Naive thymus-derived CD4-positive, alpha-beta T cell (primary cell): ENCODE measurements at regions not wholly inside any gene's neighbourhood (a gene's known extent, or its start where the extent isn't known, plus 50 kb on each side); places are given as distances from the start of the nearest gene placed in this dataset.

Experiments used
- ATAC-seq: fragments of 150-1000 bp; cut with Tn5 transposase; 2 replicates; pipeline ENCODE4 v1.10.0; 2021; ENCODE audit warnings: mild to moderate bottlenecking, moderate library complexity
- CTCF ChIA-PET: fragments of 350-600 bp; sonication (Branson Sonifier 250); formaldehyde crosslinking; loops from one replicate; lab custom pipeline; 2021; ENCODE audit warnings: antibody characterized with exemption; lab: Charles Lee
- POLR2A ChIA-PET: fragments of 350-600 bp; sonication (Branson Sonifier 250); formaldehyde crosslinking; loops from one replicate; lab custom pipeline; 2021; ENCODE audit warnings: antibody characterized with exemption, inconsistent platforms; lab: Charles Lee
- DNase-seq, 9 donors: peaks; one replicate each; pipeline versions ENCODE4 v3.0.0 to v3.0.0-alpha.2; 2020 to 2022; ENCODE audit warnings: mixed read lengths in 1 of 9
- H3K27ac ChIP-seq: one replicate; pipeline ENCODE4 v1.7.0; 2013; ENCODE audit warnings: mild to moderate bottlenecking, low read depth, low read length, moderate library complexity
- H3K27me3 ChIP-seq, 2 donors: one replicate each; pipeline ENCODE4 v1.7.0; 2013; ENCODE audit warnings: low read length in 2 of 2, mild to moderate bottlenecking in 2 of 2, moderate library complexity in 2 of 2; ENCODE audit not compliant: control insufficient read depth in 2 of 2, insufficient read depth in 2 of 2
- H3K36me3 ChIP-seq, 3 experiments: 1 replicate in 2 of 3; 2 replicates in 1 of 3; pipeline ENCODE4 v1.7.0; 2013; ENCODE audit warnings: low read length in 3 of 3, mild to moderate bottlenecking in 3 of 3, moderate library complexity in 1 of 3; ENCODE audit not compliant: insufficient read depth in 3 of 3, control insufficient read depth in 2 of 3
- H3K4me1 ChIP-seq, 2 donors: one replicate each; pipeline ENCODE4 v1.7.0; 2013; ENCODE audit warnings: low read length in 2 of 2, mild to moderate bottlenecking in 2 of 2, moderate library complexity in 1 of 2; ENCODE audit not compliant: control insufficient read depth in 2 of 2, insufficient read depth in 2 of 2
- H3K4me3 ChIP-seq: 2 replicates; pipeline ENCODE4 v1.7.0; 2013; ENCODE audit warnings: mild to moderate bottlenecking, low read length
- H3K9me3 ChIP-seq, 3 experiments: 1 replicate in 2 of 3; 2 replicates in 1 of 3; pipeline ENCODE4 v1.7.0; 2013; ENCODE audit warnings: low read length in 3 of 3; ENCODE audit not compliant: control insufficient read depth in 2 of 3
- H3K27ac Mint-ChIP-seq, 9 donors: one replicate each; pipeline ENCODE4 v1.8.0; 2020 to 2022; ENCODE audit warnings: mixed read lengths in 9 of 9, mild to moderate bottlenecking in 8 of 9, moderate library complexity in 5 of 9, inconsistent platforms in 2 of 9
- H3K27me3 Mint-ChIP-seq, 5 donors: one replicate each; pipeline ENCODE4 v1.8.0; 2021 to 2022; ENCODE audit warnings: mixed read lengths in 5 of 5, mild to moderate bottlenecking in 1 of 5
- H3K36me3 Mint-ChIP-seq, 5 donors: one replicate each; pipeline ENCODE4 v1.8.0; 2020 to 2022; ENCODE audit warnings: mixed read lengths in 5 of 5, mild to moderate bottlenecking in 3 of 5, inconsistent platforms in 1 of 5
- H3K4me1 Mint-ChIP-seq, 7 donors: one replicate each; pipeline ENCODE4 v1.8.0; 2020 to 2022; ENCODE audit warnings: mixed read lengths in 7 of 7, mild to moderate bottlenecking in 3 of 7, inconsistent platforms in 1 of 7
- H3K4me3 Mint-ChIP-seq, 10 donors: one replicate each; pipeline ENCODE4 v1.8.0; 2020 to 2022; ENCODE audit warnings: mild to moderate bottlenecking in 10 of 10, mixed read lengths in 10 of 10, moderate library complexity in 6 of 10, inconsistent platforms in 2 of 10
- H3K9me3 Mint-ChIP-seq, 11 donors: one replicate each; pipeline ENCODE4 v1.8.0; 2020 to 2022; ENCODE audit warnings: mixed read lengths in 11 of 11, mild to moderate bottlenecking in 4 of 11, inconsistent platforms in 1 of 11, moderate library complexity in 1 of 11
- intact Hi-C, 2 donors: fragments of 100-400 bp; cut with micrococcal nuclease; formaldehyde crosslinking; loops; one replicate each; pipeline ENCODE4 v1.15.1; 2023

DNA sequence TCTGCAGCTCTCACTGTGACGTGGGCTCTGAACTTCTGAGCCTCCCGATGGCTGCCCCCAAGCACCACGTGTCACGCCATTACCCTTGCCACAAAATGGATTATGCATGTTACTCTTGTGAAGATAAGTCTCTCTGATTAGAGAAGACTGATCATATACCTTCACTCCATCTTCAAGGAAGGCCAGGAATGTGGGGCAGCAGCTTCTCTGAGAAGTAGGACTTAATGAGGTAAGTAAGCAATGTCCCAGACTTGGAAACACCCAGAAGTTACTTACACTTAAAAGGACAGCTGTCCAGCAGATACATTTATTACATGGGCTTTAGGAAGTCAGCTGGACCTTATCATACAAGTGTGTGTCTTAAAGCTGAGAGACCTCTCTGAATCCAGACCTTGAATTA lies 155.0 kb downstream of the FGF1 start:
- ATAC-seq (no peak), DNase-seq (no peak)
- H3K36me3 Mint-ChIP-seq: peaks cover 0 to 7% (median 3%) of the 10 kb centered on the region in 5 donors
- Histone ChIP-seq H3K36me3 (no peaks in the 10 kb centered on the region), H3K27me3 (no peaks in the 10 kb centered on the region), H3K9me3 (peaks cover 0 to 5% (median 0%) of the 10 kb centered on the region in 3 experiments), H3K4me3 (no peak overlapping the region), H3K4me1 (no peaks in the 10 kb centered on the region), H3K27ac (no peak overlapping the region)
- POLR2A ChIA-PET: no interaction called here
- no peaks in the 10 kb centered on the region for H3K27me3 Mint-ChIP-seq
- CTCF ChIA-PET: no interaction called here
- no peak overlapping the region for H3K27ac Mint-ChIP-seq
- H3K4me3 Mint-ChIP-seq: no peak overlapping the region
- intact Hi-C loops: no loop called here
- peaks cover 0 to 20% (median 8%) of the 10 kb centered on the region in 11 donors for H3K9me3 Mint-ChIP-seq
- peaks cover 0 to 8% (median 4%) of the 10 kb centered on the region in 7 donors for H3K4me1 Mint-ChIP-seq

DNA sequence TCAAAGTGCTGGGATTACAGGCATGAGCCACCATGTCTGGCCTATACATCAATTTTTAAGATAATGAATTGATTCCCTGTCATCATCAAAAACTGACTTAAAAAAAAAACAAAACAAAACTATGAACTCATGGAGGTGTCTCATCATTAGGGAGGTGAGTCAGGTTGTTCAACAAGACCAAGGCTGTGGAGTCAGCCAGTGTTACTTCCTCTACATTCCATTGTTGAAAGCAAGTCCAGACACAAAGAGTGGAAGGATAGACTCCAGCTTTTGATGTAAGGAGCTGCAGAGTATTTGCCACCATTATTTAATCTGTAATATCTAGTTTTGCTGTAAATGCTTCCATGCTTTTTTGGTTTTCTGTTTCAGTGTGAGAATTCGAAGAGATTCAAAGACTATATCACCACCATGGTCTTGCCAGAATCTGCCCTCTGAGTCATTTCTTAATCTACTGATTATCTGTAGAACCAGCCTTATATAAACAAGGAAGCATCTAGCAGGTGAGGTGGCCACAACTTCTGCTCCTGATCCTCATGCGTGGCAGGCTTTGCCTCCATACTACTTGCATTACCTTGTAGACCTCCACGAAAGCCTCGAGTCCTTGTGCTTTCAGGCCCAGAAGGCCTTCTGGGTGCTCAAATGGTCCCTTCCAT lies 156.1 kb downstream of the FGF1 start:
- H3K4me3 Mint-ChIP-seq: no peak overlapping the region
- H3K36me3 Mint-ChIP-seq: peaks cover 0 to 4% (median 2%) of the 10 kb centered on the region in 5 donors
- no peak overlapping the region for H3K27ac ChIP-seq
- H3K27me3 Mint-ChIP-seq: no peaks in the 10 kb centered on the region
- peaks cover 0 to 8% (median 4%) of the 10 kb centered on the region in 7 donors for H3K4me1 Mint-ChIP-seq
- no peaks in the 10 kb centered on the region for H3K4me1 ChIP-seq
- peaks cover 0 to 5% (median 0%) of the 10 kb centered on the region in 3 experiments for H3K9me3 ChIP-seq
- no peaks in the 10 kb centered on the region for H3K36me3 ChIP-seq
- peaks cover 0 to 12% (median 5%) of the 10 kb centered on the region in 11 donors for H3K9me3 Mint-ChIP-seq
- ATAC-seq (no peak), DNase-seq (no peak)
- POLR2A ChIA-PET: no interaction called here
- intact Hi-C loops: no loop called here
- no peaks in the 10 kb centered on the region for H3K27me3 ChIP-seq
- CTCF ChIA-PET: no interaction called here
- H3K4me3 ChIP-seq: no peak overlapping the region
- no peak overlapping the region for H3K27ac Mint-ChIP-seq

DNA sequence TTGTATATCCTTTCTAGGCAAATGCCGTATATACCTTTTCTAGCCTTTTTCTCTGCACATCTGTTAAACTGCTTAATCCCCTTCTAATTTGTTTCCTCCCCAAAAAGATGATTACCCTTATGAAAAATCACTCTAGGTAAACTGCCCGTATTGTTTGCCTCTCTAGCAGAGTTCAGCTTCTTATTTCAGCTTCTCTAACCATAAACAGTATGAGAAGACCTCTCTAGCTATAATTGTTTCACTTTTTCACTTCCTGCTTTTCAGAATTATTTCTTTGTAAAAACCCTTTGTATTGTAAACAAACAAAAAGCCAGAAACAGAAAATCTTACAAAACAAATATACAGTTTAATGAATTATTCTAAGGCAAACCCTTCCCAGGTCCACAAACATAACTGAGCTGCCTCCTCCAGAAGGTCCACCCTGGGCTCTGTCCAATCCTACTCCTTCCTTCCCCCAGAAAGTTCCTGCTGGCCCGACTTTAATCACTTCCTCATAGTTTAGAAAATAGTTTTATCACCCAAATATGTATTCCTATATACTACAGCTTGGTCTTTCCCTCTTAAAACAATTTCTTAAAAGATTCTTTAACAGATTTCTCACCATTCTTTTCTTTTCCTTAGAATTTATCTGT lies 158.1 kb downstream of the FGF1 start:
- peaks cover 0 to 8% (median 0%) of the 10 kb centered on the region in 5 donors for H3K36me3 Mint-ChIP-seq
- Histone ChIP-seq H3K27ac (no peak overlapping the region), H3K4me1 (no peaks in the 10 kb centered on the region), H3K27me3 (no peaks in the 10 kb centered on the region), H3K4me3 (no peak overlapping the region), H3K36me3 (no peaks in the 10 kb centered on the region), H3K9me3 (no peaks in the 10 kb centered on the region)
- H3K4me1 Mint-ChIP-seq: peaks cover 0 to 8% (median 4%) of the 10 kb centered on the region in 7 donors
- intact Hi-C loops: no loop called here
- DNase-seq: no peak
- ChIA-PET POLR2A (no interaction called here), CTCF (interaction anchor here (0.6 kb wide), 1 partner anchor 316 kb away, joined by 3 read pairs; no protein-coding TSS in a partner anchor)
- peaks cover 0 to 6% (median 0%) of the 10 kb centered on the region in 11 donors for H3K9me3 Mint-ChIP-seq
- no peaks in the 10 kb centered on the region for H3K27me3 Mint-ChIP-seq
- H3K27ac Mint-ChIP-seq: no peak overlapping the region
- peak overlapping the region in 1 of 10 donors; percentile 44 for H3K4me3 Mint-ChIP-seq
- peak; percentile 24 for ATAC-seq

DNA sequence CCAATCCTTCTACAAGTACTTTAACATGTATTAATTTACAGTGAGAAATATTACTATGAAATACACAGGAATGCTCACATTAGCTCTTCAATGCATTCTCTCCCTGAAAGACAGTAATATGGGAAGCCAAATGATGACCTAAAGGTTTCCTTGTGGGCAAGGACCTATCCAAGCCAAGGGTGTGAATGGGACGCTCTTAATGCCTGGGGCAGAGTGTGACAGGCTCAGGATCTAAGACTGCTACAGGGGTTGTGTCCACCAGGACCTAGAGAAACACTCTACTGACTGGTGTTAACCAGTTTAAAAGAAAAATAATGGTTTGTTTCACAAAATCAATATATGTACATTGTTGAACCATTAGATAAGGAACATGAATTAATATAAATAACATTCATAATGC lies 158.7 kb downstream of the FGF1 start:
- Histone ChIP-seq H3K4me3 (no peak overlapping the region), H3K4me1 (no peaks in the 10 kb centered on the region), H3K27ac (no peak overlapping the region), H3K27me3 (no peaks in the 10 kb centered on the region), H3K9me3 (no peaks in the 10 kb centered on the region), H3K36me3 (no peaks in the 10 kb centered on the region)
- Mint-ChIP-seq H3K9me3 (peaks cover 0 to 6% (median 0%) of the 10 kb centered on the region in 11 donors), H3K27ac (no peak overlapping the region), H3K36me3 (peaks cover 0 to 7% (median 0%) of the 10 kb centered on the region in 5 donors), H3K4me3 (no peak overlapping the region), H3K27me3 (no peaks in the 10 kb centered on the region), H3K4me1 (peaks cover 0 to 8% (median 4%) of the 10 kb centered on the region in 7 donors)
- CTCF ChIA-PET: no interaction called here
- DNase-seq: no peak
- POLR2A ChIA-PET: no interaction called here
- intact Hi-C loops: no loop called here
- ATAC-seq: no peak

GRCh38 chr5:142522983-142523382 lies 162.9 kb downstream of the FGF1 start:
- Histone ChIP-seq H3K9me3 (no peaks in the 10 kb centered on the region), H3K27me3 (no peaks in the 10 kb centered on the region), H3K4me1 (no peaks in the 10 kb centered on the region), H3K4me3 (no peak overlapping the region), H3K36me3 (no peaks in the 10 kb centered on the region), H3K27ac (no peak overlapping the region)
- H3K27ac Mint-ChIP-seq: no peak overlapping the region
- intact Hi-C loops: no loop called here
- peaks cover 0 to 8% (median 4%) of the 10 kb centered on the region in 7 donors for H3K4me1 Mint-ChIP-seq
- peaks cover 0 to 6% (median 0%) of the 10 kb centered on the region in 11 donors for H3K9me3 Mint-ChIP-seq
- ATAC-seq: no peak
- no peak for DNase-seq
- peaks cover 0 to 6% (median 0%) of the 10 kb centered on the region in 5 donors for H3K27me3 Mint-ChIP-seq
- ChIA-PET POLR2A (no interaction called here), CTCF (no interaction called here)
- H3K36me3 Mint-ChIP-seq: peaks cover 0 to 7% (median 0%) of the 10 kb centered on the region in 5 donors
- no peak overlapping the region for H3K4me3 Mint-ChIP-seq

GRCh38 chr5:142521706-142522105 lies 164.2 kb downstream of the FGF1 start:
- H3K27ac ChIP-seq: no peak overlapping the region
- Mint-ChIP-seq H3K36me3 (peaks cover 0 to 9% (median 5%) of the 10 kb centered on the region in 5 donors), H3K27me3 (peaks cover 0 to 6% (median 0%) of the 10 kb centered on the region in 5 donors), H3K4me3 (no peak overlapping the region), H3K27ac (no peak overlapping the region), H3K9me3 (peaks cover 0 to 14% (median 5%) of the 10 kb centered on the region in 11 donors), H3K4me1 (peaks cover 0 to 2% (median 0%) of the 10 kb centered on the region in 7 donors)
- no peaks in the 10 kb centered on the region for H3K4me1 ChIP-seq
- no peaks in the 10 kb centered on the region for H3K27me3 ChIP-seq
- no peak for ATAC-seq
- ChIA-PET CTCF (no interaction called here), POLR2A (no interaction called here)
- no peak overlapping the region for H3K4me3 ChIP-seq
- peaks cover 0 to 8% (median 0%) of the 10 kb centered on the region in 3 experiments for H3K9me3 ChIP-seq
- no peaks in the 10 kb centered on the region for H3K36me3 ChIP-seq
- intact Hi-C loops: no loop called here
- DNase-seq: no peak
